GM12864 (cell line): ENCODE measurements at regions not wholly inside any gene's neighbourhood (a gene's known extent, or its start where the extent isn't known, plus 50 kb on each side); places are given as distances from the start of the nearest gene placed in this dataset.
"Not testable (repeated sequence)": the region's sequence is repeated elsewhere in the genome, so short reads cannot be mapped to it uniquely, and the experiment has no call there.

Experiments used
- DNase-seq: peaks from one replicate; pipeline ENCODE4 v3.0.0-alpha.2; 2011; ENCODE audit warnings: low read depth
- H3K4me3 ChIP-seq: 2 replicates; pipeline ENCODE4 v1.5.1; 2011; ENCODE audit warnings: mild to moderate bottlenecking, low read depth, low read length, control low read depth
- CTCF ChIP-seq: IDR thresholded peaks from 2 replicates; pipeline ENCODE4 v1.5.1; 2011; ENCODE audit warnings: low read depth, mild to moderate bottlenecking, moderate library complexity, low read length, control low read depth, inconsistent platforms; ENCODE audit errors: missing control alignments

DNA sequence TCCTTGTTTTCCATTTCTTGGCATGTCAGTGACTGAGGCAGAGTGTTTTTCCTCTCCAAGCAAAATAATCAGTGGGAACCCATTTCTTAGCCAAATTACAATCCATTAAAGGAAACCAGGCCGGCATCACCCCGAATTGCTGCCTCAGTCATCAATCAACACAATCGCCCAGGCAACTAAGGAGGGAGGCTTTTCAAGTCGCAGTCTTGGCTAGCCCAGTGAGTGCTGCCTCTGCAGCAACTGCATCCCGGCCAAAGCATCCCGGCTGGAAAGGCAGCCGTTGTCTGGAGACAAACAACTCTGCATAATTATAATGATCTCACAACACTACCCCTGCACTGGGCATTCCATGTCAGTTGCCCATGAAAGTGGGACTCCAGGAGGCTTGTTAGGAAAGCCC, 213.5 kb upstream of the PRICKLE2 start:
- TF ChIP-seq CTCF: no peak
- no peak for DNase-seq
- no peak overlapping the region for H3K4me3 ChIP-seq

- DNase-seq: no peak
- TF ChIP-seq CTCF: no peak
- H3K4me3 ChIP-seq: no peak overlapping the region
Observed at GRCh38 chr3:64438066-64438465, 212.8 kb upstream of the PRICKLE2 start.

DNA sequence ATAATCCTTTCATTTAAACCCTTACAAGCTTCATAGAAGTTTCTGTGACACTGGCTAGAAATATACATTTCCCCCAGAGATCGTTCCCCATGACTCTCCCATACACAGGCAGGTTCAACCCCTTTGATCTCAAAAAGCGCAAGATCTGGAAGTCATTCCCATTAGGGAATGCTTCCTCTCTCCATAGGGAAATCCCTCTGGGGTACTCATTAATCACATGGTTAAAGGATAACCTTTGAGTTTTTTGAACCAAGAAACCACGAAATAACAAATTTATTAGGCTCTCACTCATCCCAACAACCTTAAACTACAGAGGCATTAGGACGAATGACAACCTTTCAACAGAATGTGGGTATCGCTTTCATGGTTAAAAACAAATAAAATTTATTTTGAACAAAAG, 211.9 kb upstream of the PRICKLE2 start:
- no peak overlapping the region for H3K4me3 ChIP-seq
- no peak for DNase-seq
- TF ChIP-seq CTCF: no peak

DNA sequence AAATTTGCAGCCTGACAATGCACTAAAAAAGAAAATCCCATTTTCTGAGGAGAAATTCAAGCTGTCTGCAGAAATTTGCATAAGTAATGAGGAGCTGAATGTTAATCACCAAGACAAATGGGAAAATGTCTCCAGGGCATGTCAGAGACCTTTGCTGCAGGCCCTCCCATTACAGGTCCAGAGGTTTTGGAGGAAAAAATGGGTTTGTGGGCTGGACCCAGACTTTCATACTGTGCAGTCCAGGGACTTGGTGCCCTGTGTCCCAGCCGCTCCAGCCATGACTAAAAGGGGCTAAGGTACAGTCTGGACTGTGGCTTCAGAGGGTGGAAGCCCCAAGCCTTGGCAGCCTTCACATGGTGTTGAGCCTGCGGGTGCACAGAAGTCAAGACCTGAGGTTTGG, 209.8 kb upstream of the PRICKLE2 start:
- DNase-seq, H3K4me3 ChIP-seq: not testable (repeated sequence)

DNA sequence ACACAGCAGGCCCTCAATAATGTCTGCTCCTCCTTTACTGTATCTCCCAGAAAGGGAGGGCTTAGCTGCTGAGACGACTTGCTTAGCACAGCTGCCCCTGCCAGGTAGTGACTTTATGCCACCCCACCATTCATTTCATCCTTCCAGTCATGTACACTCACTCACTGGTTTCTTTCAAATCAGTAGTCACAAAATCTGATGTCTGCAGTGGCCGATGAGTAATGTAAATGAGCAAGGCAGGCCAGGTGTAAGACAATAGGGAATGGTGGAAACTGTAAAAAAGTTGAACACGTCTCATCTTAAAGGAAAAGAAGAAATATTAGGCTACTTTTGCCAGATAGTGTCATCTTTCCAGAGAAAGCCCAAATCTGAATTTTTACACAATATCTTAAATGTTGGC, 207.6 kb upstream of the PRICKLE2 start:
- DNase-seq: no peak
- no peak for TF ChIP-seq CTCF
- no peak overlapping the region for H3K4me3 ChIP-seq

DNA sequence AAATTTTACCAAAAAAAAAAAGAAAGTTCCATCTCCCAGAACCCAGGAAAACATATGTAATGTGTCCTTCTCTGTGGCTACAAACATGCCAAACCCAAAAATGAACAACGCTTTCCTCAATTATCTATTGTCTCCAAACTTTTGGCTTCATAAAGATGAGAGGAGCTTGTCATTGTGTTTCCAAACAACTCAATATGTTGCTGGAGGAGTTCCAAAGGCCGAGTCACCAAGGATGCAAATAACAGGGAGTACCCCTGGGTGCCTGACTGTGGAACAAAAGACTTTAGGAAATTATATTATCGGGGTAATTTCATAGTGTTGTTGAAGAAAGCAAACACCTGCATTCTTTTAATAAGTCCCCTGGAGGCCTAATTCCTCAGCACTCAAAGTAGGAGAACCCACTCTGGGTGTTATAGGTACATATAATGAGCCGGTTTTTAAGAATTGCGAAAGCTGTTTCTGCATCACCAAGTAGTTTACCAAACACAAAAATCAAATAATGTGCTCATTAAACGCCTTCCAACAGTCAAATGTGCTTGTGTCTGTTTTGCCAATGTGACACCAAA, 206.3 kb upstream of the PRICKLE2 start:
- no peak for TF ChIP-seq CTCF
- no peak for DNase-seq

DNA sequence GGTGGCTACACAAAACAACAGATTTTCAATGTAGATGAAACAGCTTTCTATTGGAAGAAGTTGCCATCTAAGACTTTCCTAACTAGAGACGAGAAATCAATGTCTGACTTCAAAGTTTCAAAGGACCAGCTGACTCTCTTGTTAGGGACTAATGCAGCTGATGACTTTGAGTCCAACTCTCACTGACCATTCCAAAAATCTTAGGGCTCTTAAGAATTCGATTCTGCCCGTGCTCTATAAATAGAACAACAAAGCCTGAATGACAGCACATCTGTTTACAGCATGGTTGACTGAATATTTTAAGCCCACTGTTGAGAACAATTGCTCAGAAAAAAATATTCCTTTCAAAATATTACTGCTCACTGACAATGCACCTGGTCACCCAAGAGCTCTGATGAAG, 202.4 kb upstream of the PRICKLE2 start:
- no peak for TF ChIP-seq CTCF
- H3K4me3 ChIP-seq: no peak overlapping the region
- no peak for DNase-seq

More for the DNA sequence above, 206.3 kb upstream of the PRICKLE2 start:
- no peak overlapping the region for H3K4me3 ChIP-seq
